Adrenal gland (tissue), 5 donors: ENCODE measurements at regions not wholly inside any gene's neighbourhood (a gene's known extent, or its start where the extent isn't known, plus 50 kb on each side); places are given as distances from the start of the nearest gene placed in this dataset.

Source experiments
- CTCF ChIP-seq, 6 experiments: fragments of 450-650 bp in 4 of 6; fragments of 200-600 bp in 2 of 6; sonication (generic) in 1 of 6; IDR thresholded peaks; 1 replicate in 5 of 6; 2 replicates in 1 of 6; pipeline versions ENCODE4 v1.5.1 to v1.8.0; 2016 to 2021; ENCODE audit warnings: antibody characterized with exemption in 6 of 6, mild to moderate bottlenecking in 2 of 6, moderate library complexity in 1 of 6
- POLR2A ChIP-seq, 2 donors: fragments of 450-650 bp; IDR thresholded peaks; one replicate each; pipeline ENCODE4 v1.6.1; 2017; ENCODE audit warnings: antibody characterized with exemption in 2 of 2, mild to moderate bottlenecking in 2 of 2, moderate library complexity in 1 of 2
- donor health status: DM: no; HTN: no; CAD: no.

GRCh38 chr18:78792094-78792493 lies 187.5 kb upstream of the SALL3 start:
- no peak for TF ChIP-seq CTCF (IDR thresholded peaks at IDR 0.05)
- no peak for TF ChIP-seq POLR2A (IDR thresholded peaks at IDR 0.05)
